Activated CD4-positive, alpha-beta T cell treated with anti-CD3 and anti-CD28 coated beads for 36 hours (primary cell): ENCODE measurements at regions not wholly inside any gene's neighbourhood (a gene's known extent, or its start where the extent isn't known, plus 50 kb on each side); places are given as distances from the start of the nearest gene placed in this dataset.

Experiments
- ATAC-seq: fragments of 200-7000 bp; cut with Tn5 transposase; one replicate; pipeline ENCODE4 v1.10.0; 2021; ENCODE audit warnings: mild to moderate bottlenecking, moderate library complexity
- CTCF ChIA-PET: fragments of 350-600 bp; sonication (Branson Sonifier 250); formaldehyde crosslinking; loops from one replicate; lab custom pipeline; 2021; ENCODE audit warnings: antibody characterized with exemption; lab: Charles Lee
- POLR2A ChIA-PET: fragments of 350-600 bp; sonication (Branson Sonifier 250); formaldehyde crosslinking; loops from one replicate; lab custom pipeline; 2021; ENCODE audit warnings: antibody characterized with exemption, inconsistent platforms; lab: Charles Lee
- DNase-seq: peaks from one replicate; pipeline ENCODE4 v3.0.0-alpha.2; 2020
- H3K27ac Mint-ChIP-seq: one replicate; pipeline ENCODE4 v1.8.0; 2021; ENCODE audit warnings: mixed read lengths
- H3K27me3 Mint-ChIP-seq: one replicate; pipeline ENCODE4 v1.8.0; 2021; ENCODE audit warnings: mixed read lengths
- H3K36me3 Mint-ChIP-seq: one replicate; pipeline ENCODE4 v1.8.0; 2021; ENCODE audit warnings: low read depth, mixed read lengths
- H3K4me1 Mint-ChIP-seq: one replicate; pipeline ENCODE4 v1.8.0; 2021; ENCODE audit warnings: mixed read lengths
- H3K4me3 Mint-ChIP-seq: one replicate; pipeline ENCODE4 v1.8.0; 2021; ENCODE audit warnings: mild to moderate bottlenecking, moderate library complexity, mixed read lengths
- H3K9me3 Mint-ChIP-seq: one replicate; pipeline ENCODE4 v1.8.0; 2021; ENCODE audit warnings: low read depth, mixed read lengths
- intact Hi-C, 2 experiments: fragments of 100-400 bp; cut with DNase I in 1 of 2; cut with micrococcal nuclease in 1 of 2; formaldehyde crosslinking; loops; one replicate each; pipeline versions ENCODE4 v1.14.2 to v1.15.1; 2022 to 2024; cut with DNase I, micrococcal nuclease

DNA sequence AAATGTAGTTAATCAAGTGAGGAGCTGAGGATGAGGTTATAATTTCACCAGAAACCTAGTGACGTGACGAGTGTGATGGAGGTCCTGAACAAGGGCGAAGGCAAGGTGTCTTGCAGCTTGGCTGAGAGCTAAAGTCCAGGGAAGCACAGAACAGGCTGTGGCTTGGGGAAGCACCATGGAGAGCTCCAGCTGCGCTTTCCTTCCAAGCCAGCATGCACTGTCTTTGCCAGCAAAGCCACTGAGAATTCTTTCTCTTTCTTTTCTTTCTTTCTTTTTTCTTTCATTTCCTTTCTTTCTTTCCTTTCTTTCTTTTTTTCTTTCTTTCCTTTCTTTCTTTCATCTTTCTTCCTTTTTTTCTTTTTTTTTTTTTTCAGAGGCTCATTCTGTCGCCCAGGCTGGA lies 239.3 kb downstream of the FBXO15 start:
- Mint-ChIP-seq H3K27me3 (peaks cover 18% of the 10 kb centered on the region), H3K4me1 (no peaks in the 10 kb centered on the region), H3K9me3 (no peaks in the 10 kb centered on the region), H3K27ac (no peak overlapping the region), H3K4me3 (no peak overlapping the region), H3K36me3 (no peaks in the 10 kb centered on the region)
- ChIA-PET CTCF (no interaction called here), POLR2A (interaction anchor here (0.6 kb wide), 1 partner anchor 242 kb away, joined by 3 read pairs; no protein-coding TSS in a partner anchor)
- ATAC-seq (no peak), DNase-seq (peak; percentile 15)
- intact Hi-C loops: no loop called here

- CTCF ChIA-PET: no interaction called here
- ATAC-seq: no peak
Observed at GRCh38 chr18:73901566-73901965, 246.1 kb downstream of the FBXO15 start.

DNA sequence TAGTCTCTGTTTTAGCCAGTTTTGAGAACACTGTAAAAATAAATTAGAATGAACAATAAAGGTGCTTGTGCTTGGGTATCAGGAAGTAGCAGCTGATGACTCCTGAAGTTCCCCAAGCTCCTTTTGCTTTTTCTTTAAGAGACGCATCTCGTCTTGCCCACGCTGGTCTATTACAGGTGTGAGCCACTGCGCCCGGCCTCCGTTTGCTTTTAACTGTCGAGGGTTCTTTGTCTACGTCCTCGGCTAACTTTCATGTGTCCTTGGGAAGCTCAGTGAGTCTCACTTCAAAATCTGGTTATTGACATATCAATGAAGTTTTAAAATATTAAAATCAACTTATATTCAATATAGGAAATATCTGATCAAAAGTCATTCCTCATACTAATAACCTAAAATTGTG lies 246.5 kb downstream of the FBXO15 start:
- DNase-seq (no peak), ATAC-seq (no peak)
- Mint-ChIP-seq H3K9me3 (no peaks in the 10 kb centered on the region), H3K27ac (no peak overlapping the region), H3K27me3 (peaks cover 6% of the 10 kb centered on the region), H3K4me3 (no peak overlapping the region), H3K4me1 (no peaks in the 10 kb centered on the region), H3K36me3 (no peaks in the 10 kb centered on the region)
- POLR2A ChIA-PET: no interaction called here
- intact Hi-C loops: no loop called here
- CTCF ChIA-PET: no interaction called here

More at GRCh38 chr18:73901566-73901965, 246.1 kb downstream of the FBXO15 start:
- H3K36me3 Mint-ChIP-seq: no peaks in the 10 kb centered on the region
- intact Hi-C loops: no loop called here
- H3K27me3 Mint-ChIP-seq: peaks cover 10% of the 10 kb centered on the region
- DNase-seq: no peak
- H3K4me3 Mint-ChIP-seq: no peak overlapping the region
- POLR2A ChIA-PET: no interaction called here
- no peak overlapping the region for H3K27ac Mint-ChIP-seq
- H3K4me1 Mint-ChIP-seq: no peaks in the 10 kb centered on the region
- no peaks in the 10 kb centered on the region for H3K9me3 Mint-ChIP-seq

- DNase-seq (no peak), ATAC-seq (no peak)
- Mint-ChIP-seq H3K36me3 (no peaks in the 10 kb centered on the region), H3K27me3 (peaks cover 6% of the 10 kb centered on the region), H3K27ac (no peak overlapping the region), H3K4me3 (no peak overlapping the region), H3K4me1 (no peaks in the 10 kb centered on the region), H3K9me3 (no peaks in the 10 kb centered on the region)
- intact Hi-C loops: no loop called here
- ChIA-PET CTCF (interaction anchor here (0.6 to 1.0 kb wide), 3 partner anchors 11 to 487 kb away, joined by 3 read pairs; no protein-coding TSS in a partner anchor), POLR2A (no interaction called here)
Observed at GRCh38 chr18:73900106-73900835, 247.4 kb downstream of the FBXO15 start.

GRCh38 chr18:73897517-73897916 lies 250.1 kb downstream of the FBXO15 start:
- Mint-ChIP-seq H3K9me3 (no peaks in the 10 kb centered on the region), H3K4me1 (no peaks in the 10 kb centered on the region), H3K36me3 (no peaks in the 10 kb centered on the region), H3K27me3 (peaks cover 6% of the 10 kb centered on the region), H3K4me3 (no peak overlapping the region), H3K27ac (no peak overlapping the region)
- POLR2A ChIA-PET: no interaction called here
- intact Hi-C loops: no loop called here
- DNase-seq (no peak), ATAC-seq (no peak)
- CTCF ChIA-PET: no interaction called here

GRCh38 chr18:73896685-73897084 lies 250.9 kb downstream of the FBXO15 start:
- DNase-seq: no peak
- Mint-ChIP-seq H3K4me1 (no peaks in the 10 kb centered on the region), H3K36me3 (no peaks in the 10 kb centered on the region), H3K27me3 (peaks cover 8% of the 10 kb centered on the region), H3K9me3 (no peaks in the 10 kb centered on the region), H3K27ac (no peak overlapping the region), H3K4me3 (no peak overlapping the region)
- ChIA-PET CTCF (no interaction called here), POLR2A (no interaction called here)
- intact Hi-C loops: no loop called here
- ATAC-seq: no peak

DNA sequence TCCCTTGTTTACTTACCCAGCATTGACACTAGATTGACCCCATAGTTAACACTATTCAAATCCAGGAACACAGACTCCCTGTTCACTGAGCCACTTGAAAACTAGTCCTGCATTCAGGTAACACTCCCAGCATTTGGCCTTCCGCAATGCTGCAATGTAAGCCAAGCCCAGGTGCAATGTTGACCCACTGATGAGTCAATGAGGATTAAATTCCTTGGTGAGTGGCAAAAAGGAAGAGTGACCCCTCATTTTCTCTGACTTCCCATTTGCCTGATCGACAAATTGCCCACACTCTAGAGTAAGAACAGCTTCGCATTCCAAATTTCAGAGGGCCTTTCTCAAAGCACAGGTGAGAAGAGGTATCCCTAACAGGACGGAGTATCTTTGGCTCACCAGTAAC lies 251.9 kb downstream of the FBXO15 start:
- no peak for ATAC-seq
- CTCF ChIA-PET: no interaction called here
- Mint-ChIP-seq H3K36me3 (no peaks in the 10 kb centered on the region), H3K4me3 (no peak overlapping the region), H3K27me3 (peaks cover 10% of the 10 kb centered on the region), H3K27ac (no peak overlapping the region), H3K4me1 (no peaks in the 10 kb centered on the region), H3K9me3 (no peaks in the 10 kb centered on the region)
- POLR2A ChIA-PET: no interaction called here
- DNase-seq: no peak
- intact Hi-C loops: no loop called here

DNA sequence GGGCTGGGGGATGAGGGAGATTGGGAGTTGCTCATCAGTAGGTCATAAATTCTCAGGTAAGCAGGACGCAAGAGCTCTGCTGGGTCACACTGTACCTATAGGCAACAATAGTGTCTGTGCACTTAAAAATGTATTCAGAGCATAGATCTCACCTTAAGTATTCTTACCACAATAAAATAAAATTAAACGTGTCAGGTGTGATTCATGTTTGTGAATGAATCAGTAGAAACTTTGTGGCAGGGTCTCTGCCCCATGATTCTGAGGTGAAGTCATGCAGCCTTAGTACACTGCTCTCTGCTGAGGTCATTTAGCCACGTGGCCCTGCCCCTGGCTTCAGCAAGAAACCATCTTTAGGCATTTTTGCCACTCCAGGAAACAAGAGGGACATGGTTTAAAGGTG lies 253.8 kb downstream of the FBXO15 start:
- Mint-ChIP-seq H3K4me1 (no peaks in the 10 kb centered on the region), H3K27me3 (peaks cover 8% of the 10 kb centered on the region), H3K9me3 (no peaks in the 10 kb centered on the region), H3K27ac (no peak overlapping the region), H3K36me3 (no peaks in the 10 kb centered on the region), H3K4me3 (no peak overlapping the region)
- DNase-seq (peak; percentile 19), ATAC-seq (peak; percentile 83)
- intact Hi-C loops: no loop called here
- CTCF ChIA-PET: no interaction called here
- POLR2A ChIA-PET: no interaction called here

- no peaks in the 10 kb centered on the region for H3K9me3 Mint-ChIP-seq
- DNase-seq: peak; percentile 28
- no peak overlapping the region for H3K27ac Mint-ChIP-seq
- ATAC-seq: peak; percentile 43
- no peaks in the 10 kb centered on the region for H3K4me1 Mint-ChIP-seq
- no peak overlapping the region for H3K4me3 Mint-ChIP-seq
- H3K36me3 Mint-ChIP-seq: no peaks in the 10 kb centered on the region
- peaks cover 5% of the 10 kb centered on the region for H3K27me3 Mint-ChIP-seq
- ChIA-PET CTCF (no interaction called here), POLR2A (no interaction called here)
- intact Hi-C loops: no loop called here
Observed at GRCh38 chr18:73891572-73892421, 255.8 kb downstream of the FBXO15 start.

- no peak for DNase-seq
- ChIA-PET POLR2A (no interaction called here), CTCF (interaction anchor here (1.3 kb wide), 1 partner anchor 23 kb away, joined by 3 read pairs; no protein-coding TSS in a partner anchor)
- intact Hi-C loops: no loop called here
- no peak overlapping the region for H3K27ac Mint-ChIP-seq
- ATAC-seq: no peak
- H3K4me1 Mint-ChIP-seq: no peaks in the 10 kb centered on the region
- no peak overlapping the region for H3K4me3 Mint-ChIP-seq
- H3K9me3 Mint-ChIP-seq: no peaks in the 10 kb centered on the region
- H3K27me3 Mint-ChIP-seq: peaks cover 5% of the 10 kb centered on the region
- no peaks in the 10 kb centered on the region for H3K36me3 Mint-ChIP-seq
Observed at GRCh38 chr18:73888565-73888964, 259.1 kb downstream of the FBXO15 start.

GRCh38 chr18:73887801-73888200 lies 259.8 kb downstream of the FBXO15 start:
- ATAC-seq: no peak
- no peak for DNase-seq
- Mint-ChIP-seq H3K4me3 (no peak overlapping the region), H3K27me3 (peaks cover 5% of the 10 kb centered on the region), H3K4me1 (no peaks in the 10 kb centered on the region), H3K9me3 (no peaks in the 10 kb centered on the region), H3K36me3 (no peaks in the 10 kb centered on the region), H3K27ac (no peak overlapping the region)
- POLR2A ChIA-PET: no interaction called here
- CTCF ChIA-PET: no interaction called here
- intact Hi-C loops: no loop called here

GRCh38 chr18:73884868-73885267 lies 262.8 kb downstream of the FBXO15 start:
- no peaks in the 10 kb centered on the region for H3K4me1 Mint-ChIP-seq
- ChIA-PET POLR2A (no interaction called here), CTCF (interaction anchor here (0.7 kb wide), 1 partner anchor 36 kb away, joined by 3 read pairs; no protein-coding TSS in a partner anchor)
- H3K9me3 Mint-ChIP-seq: no peaks in the 10 kb centered on the region
- no peak overlapping the region for H3K27ac Mint-ChIP-seq
- no peak for ATAC-seq
- intact Hi-C loops: no loop called here
- H3K36me3 Mint-ChIP-seq: no peaks in the 10 kb centered on the region
- H3K4me3 Mint-ChIP-seq: no peak overlapping the region
- DNase-seq: no peak
- no peaks in the 10 kb centered on the region for H3K27me3 Mint-ChIP-seq
